H1 (cell line): ENCODE measurements at regions not wholly inside any gene's neighbourhood (a gene's known extent, or its start where the extent isn't known, plus 50 kb on each side); places are given as distances from the start of the nearest gene placed in this dataset.

ENCODE experiments used
- CTCF ChIA-PET: fragments of 300-600 bp; sonication (Branson Sonifier 250); formaldehyde crosslinking; loops from one replicate; lab custom pipeline; 2021; ENCODE audit not compliant: partially characterized antibody; lab: Charles Lee
- POLR2A ChIA-PET: fragments of 300-600 bp; sonication (Branson Sonifier 250); formaldehyde crosslinking; loops from one replicate; lab custom pipeline; 2021; ENCODE audit warnings: inconsistent platforms; ENCODE audit not compliant: partially characterized antibody; lab: Charles Lee
- DNase-seq, 2 experiments: peaks; one replicate each; pipeline versions ENCODE4 v3.0.0 to v3.0.0-alpha.2; 2010 to 2022; ENCODE audit warnings: low spot score in 2 of 2, low read depth in 1 of 2, mixed read lengths in 1 of 2
- FAIRE-seq: peaks from 2 replicates; lab custom pipeline; 2011; peaks lifted over from hg19 to GRCh38; lab: Jason Lieb, UNC
- H2AFZ ChIP-seq: 2 replicates; pipeline ENCODE4 v1.8.1; 2012; ENCODE audit warnings: low read length, inconsistent platforms
- H2AK5ac ChIP-seq: 2 replicates; pipeline ENCODE4 v1.6.1; 2013; ENCODE audit warnings: low read depth, low read length
- H2BK120ac ChIP-seq: replicated peaks from 2 replicates; pipeline ENCODE3; 2013; ENCODE audit warnings: low read depth, low read length, inconsistent platforms
- H2BK12ac ChIP-seq: 2 replicates; pipeline ENCODE4 v1.6.1; 2013; ENCODE audit warnings: low read depth, low read length
- H2BK15ac ChIP-seq: 2 replicates; pipeline ENCODE4 v1.6.1; 2013; ENCODE audit warnings: low read length
- H2BK20ac ChIP-seq: 2 replicates; pipeline ENCODE4 v1.6.1; 2013; ENCODE audit warnings: low read length
- H2BK5ac ChIP-seq: 2 replicates; pipeline ENCODE4 v1.6.1; 2013; ENCODE audit warnings: low read depth, low read length
- H3K14ac ChIP-seq: 2 replicates; pipeline ENCODE4 v1.6.1; 2013; ENCODE audit warnings: inconsistent platforms; ENCODE audit not compliant: insufficient read length
- H3K18ac ChIP-seq: 2 replicates; pipeline ENCODE4 v1.6.1; 2013; ENCODE audit warnings: low read length; ENCODE audit errors: extremely low read depth
- H3K23ac ChIP-seq: 2 replicates; pipeline ENCODE4 v1.6.1; 2013; ENCODE audit warnings: inconsistent platforms; ENCODE audit not compliant: insufficient read length
- H3K23me2 ChIP-seq: 2 replicates; pipeline ENCODE4 v1.6.1; 2013; ENCODE audit warnings: low read depth, low read length
- H3K27ac ChIP-seq: 2 replicates; pipeline ENCODE4 v1.6.1; 2011; ENCODE audit warnings: low read depth, low read length, inconsistent platforms
- H3K27me3 ChIP-seq, 4 experiments: replicated peaks in 1 of 4; 1 replicate in 1 of 4; 2 replicates in 3 of 4; pipeline versions ENCODE4 v1.6.1 to v1.8.1; 2011 to 2013; ENCODE audit warnings: low read length in 3 of 4, mild to moderate bottlenecking in 3 of 4, inconsistent platforms in 2 of 4, mixed read lengths in 2 of 4, moderate library complexity in 1 of 4; ENCODE audit not compliant: control insufficient read depth in 3 of 4, insufficient read depth in 3 of 4; ENCODE audit errors: extremely low read depth in 1 of 4
- H3K36me3 ChIP-seq, 4 experiments: 2 replicates each; pipeline versions ENCODE4 v1.6.1 to v1.8.1; 2011 to 2013; ENCODE audit warnings: mild to moderate bottlenecking in 4 of 4, low read length in 3 of 4, moderate library complexity in 2 of 4, control low read depth in 1 of 4, inconsistent platforms in 1 of 4; ENCODE audit not compliant: insufficient read depth in 4 of 4, control insufficient read depth in 2 of 4
- H3K4ac ChIP-seq: replicated peaks from 2 replicates; pipeline ENCODE3; 2013; ENCODE audit warnings: low read length, low read depth, mixed read lengths, inconsistent platforms; ENCODE audit not compliant: insufficient read length
- H3K4me1 ChIP-seq, 4 experiments: replicated peaks in 1 of 4; 1 replicate in 1 of 4; 2 replicates in 3 of 4; pipeline versions ENCODE4 v1.6.1 to v1.8.1; 2011 to 2013; ENCODE audit warnings: low read length in 3 of 4, inconsistent platforms in 2 of 4, mixed read lengths in 1 of 4; ENCODE audit not compliant: insufficient read depth in 4 of 4, control insufficient read depth in 3 of 4
- H3K4me2 ChIP-seq, 2 experiments: 2 replicates each; pipeline versions ENCODE4 v1.6.1 to v1.8.1; 2011 to 2013; ENCODE audit warnings: low read depth in 2 of 2, low read length in 2 of 2, control low read depth in 1 of 2, inconsistent platforms in 1 of 2, mild to moderate bottlenecking in 1 of 2; ENCODE audit not compliant: insufficient read depth in 1 of 2
- H3K4me3 ChIP-seq, 4 experiments: fragments of 200-600, 300-600 bp in 1 of 4; sonication (generic), shearing (Covaris generic), sonication (Bioruptor Twin) in 1 of 4; 2 replicates each; pipeline versions ENCODE4 v1.5.1 to v1.8.1; 2011 to 2016; ENCODE audit warnings: low read length in 4 of 4, low read depth in 3 of 4, control low read depth in 2 of 4, inconsistent platforms in 2 of 4, mild to moderate bottlenecking in 2 of 4, mixed read lengths in 1 of 4, moderate library complexity in 1 of 4; ENCODE audit not compliant: insufficient read depth in 2 of 4; ENCODE audit errors: extremely low read depth in 1 of 4
- H3K56ac ChIP-seq: replicated peaks from 2 replicates; pipeline ENCODE3; 2013; ENCODE audit warnings: low read depth, mild to moderate bottlenecking, mixed read lengths, low read length, inconsistent platforms; ENCODE audit not compliant: insufficient read length
- H3K79me1 ChIP-seq: 2 replicates; pipeline ENCODE4 v1.6.1; 2013; ENCODE audit warnings: low read depth, low read length, control low read depth
- H3K79me2 ChIP-seq, 2 experiments: 2 replicates each; pipeline versions ENCODE4 v1.6.1 to v1.8.1; 2012 to 2013; ENCODE audit warnings: low read length in 2 of 2, mild to moderate bottlenecking in 2 of 2, inconsistent platforms in 1 of 2; ENCODE audit not compliant: insufficient read depth in 2 of 2, control insufficient read depth in 1 of 2
- H3K9ac ChIP-seq, 4 experiments: replicated peaks in 1 of 4; 1 replicate in 1 of 4; 2 replicates in 3 of 4; pipeline versions ENCODE4 v1.6.1 to v1.8.1; 2011 to 2013; ENCODE audit warnings: low read depth in 3 of 4, low read length in 3 of 4, control low read depth in 2 of 4, mild to moderate bottlenecking in 2 of 4, moderate library complexity in 2 of 4, inconsistent platforms in 1 of 4; ENCODE audit errors: extremely low read depth in 1 of 4
- H3K9me3 ChIP-seq, 2 experiments: 2 replicates each; pipeline versions ENCODE4 v1.6.1 to v1.8.1; 2012 to 2013; ENCODE audit warnings: mild to moderate bottlenecking in 2 of 2, moderate library complexity in 2 of 2, control low read depth in 1 of 2, inconsistent platforms in 1 of 2, low read depth in 1 of 2, low read length in 1 of 2, mixed read lengths in 1 of 2; ENCODE audit not compliant: insufficient read depth in 2 of 2
- H4K20me1 ChIP-seq, 2 experiments: replicated peaks in 1 of 2; 2 replicates each; pipeline versions ENCODE3 to v1.8.1; 2011 to 2013; ENCODE audit warnings: inconsistent platforms in 2 of 2, low read length in 2 of 2, mild to moderate bottlenecking in 1 of 2; ENCODE audit not compliant: insufficient read depth in 2 of 2, control insufficient read depth in 1 of 2
- H4K5ac ChIP-seq: 2 replicates; pipeline ENCODE4 v1.6.1; 2013; ENCODE audit warnings: low read length, low read depth, mixed read lengths, inconsistent platforms; ENCODE audit not compliant: insufficient read length
- H4K8ac ChIP-seq: 2 replicates; pipeline ENCODE4 v1.8.0; 2013; ENCODE audit warnings: mild to moderate bottlenecking, moderate library complexity, low read length, inconsistent platforms; ENCODE audit not compliant: insufficient read depth; ENCODE audit errors: extremely low read depth
- H4K91ac ChIP-seq: replicated peaks from 2 replicates; pipeline ENCODE3; 2013; ENCODE audit warnings: low read length, mixed read lengths, inconsistent platforms; ENCODE audit not compliant: insufficient read length
- ASH2L ChIP-seq: fragments of 200-600, 300-600 bp; sonication (generic); IDR thresholded peaks from one replicate; pipeline ENCODE4 v1.7.1; 2017; ENCODE audit warnings: low read length
- CREB1 ChIP-seq: IDR thresholded peaks from 2 replicates; pipeline ENCODE4 v1.6.1; 2012; ENCODE audit warnings: inconsistent platforms
- EZH2 ChIP-seq: fragments of 200-600 bp; sonication (generic); IDR thresholded peaks from 2 replicates; pipeline ENCODE4 v1.7.1; 2012; ENCODE audit warnings: low read depth, mild to moderate bottlenecking, moderate library complexity, low read length, inconsistent platforms; ENCODE audit not compliant: severe bottlenecking
- JUN ChIP-seq: IDR thresholded peaks from 2 replicates; pipeline ENCODE4 v1.6.1; 2011; ENCODE audit warnings: low read depth, mild to moderate bottlenecking, improper control_type of control experiment, low read length
- MAFK ChIP-seq: IDR thresholded peaks from 2 replicates; pipeline ENCODE4 v1.6.1; 2012; ENCODE audit warnings: low read depth, mild to moderate bottlenecking, improper control_type of control experiment, low read length
- POLR2AphosphoS5 ChIP-seq: IDR thresholded peaks from 2 replicates; pipeline ENCODE4 v1.6.1; 2011; ENCODE audit warnings: low read depth, low read length
- POU5F1 ChIP-seq: IDR thresholded peaks from 2 replicates; pipeline ENCODE4 v1.6.1; 2011; ENCODE audit warnings: low read depth, mild to moderate bottlenecking, low read length, moderate library complexity
- RAD21 ChIP-seq, 2 experiments: IDR thresholded peaks in 1 of 2; conservative IDR thresholded peaks in 1 of 2; 2 replicates each; pipeline ENCODE4 v1.6.1; 2011; ENCODE audit warnings: low read depth in 2 of 2, low read length in 2 of 2, improper control_type of control experiment in 1 of 2, inconsistent platforms in 1 of 2, mild to moderate bottlenecking in 1 of 2, moderate library complexity in 1 of 2
- SAP30 ChIP-seq: fragments of 300-600 bp; sonication (generic); IDR thresholded peaks from 2 replicates; pipeline ENCODE4 v1.7.1; 2012; ENCODE audit warnings: low read length, moderate library complexity, mild to moderate bottlenecking, inconsistent platforms; ENCODE audit not compliant: insufficient read depth, insufficient replicate concordance
- SIN3A ChIP-seq, 2 experiments: IDR thresholded peaks in 1 of 2; conservative IDR thresholded peaks in 1 of 2; 2 replicates each; pipeline ENCODE4 v1.6.1; 2011 to 2012; ENCODE audit warnings: low read length in 2 of 2, improper control_type of control experiment in 1 of 2, low read depth in 1 of 2, mild to moderate bottlenecking in 1 of 2
- SRF ChIP-seq: IDR thresholded peaks from 2 replicates; pipeline ENCODE4 v1.6.1; 2011; ENCODE audit warnings: mild to moderate bottlenecking, low read depth, low read length, moderate library complexity
- WGBS, 2 experiments: shearing (Covaris generic) in 1 of 2; methylation state at CpG; one replicate each; pipeline versions ENCODE4 v1.1.6 to v1.1.7; 2013 to 2015; ENCODE audit warnings: low lambda C conversion rate in 2 of 2, mixed read lengths in 2 of 2, inconsistent platforms in 1 of 2, low coverage in 1 of 2, missing lambda C conversion rate in 1 of 2; ENCODE audit not compliant: insufficient replicate concordance in 2 of 2, insufficient coverage in 1 of 2, insufficient read length in 1 of 2; ENCODE audit errors: extremely low coverage in 1 of 2, missing lambda C conversion rate in 1 of 2; 5-methylcytosine and 5-hydroxymethylcytosine counted together
- TF ChIP-seq, protein P1 (sequence below): IDR thresholded peaks from 2 replicates; pipeline ENCODE4 v1.6.1; 2012; ENCODE audit warnings: low read length, inconsistent platforms

DNA sequence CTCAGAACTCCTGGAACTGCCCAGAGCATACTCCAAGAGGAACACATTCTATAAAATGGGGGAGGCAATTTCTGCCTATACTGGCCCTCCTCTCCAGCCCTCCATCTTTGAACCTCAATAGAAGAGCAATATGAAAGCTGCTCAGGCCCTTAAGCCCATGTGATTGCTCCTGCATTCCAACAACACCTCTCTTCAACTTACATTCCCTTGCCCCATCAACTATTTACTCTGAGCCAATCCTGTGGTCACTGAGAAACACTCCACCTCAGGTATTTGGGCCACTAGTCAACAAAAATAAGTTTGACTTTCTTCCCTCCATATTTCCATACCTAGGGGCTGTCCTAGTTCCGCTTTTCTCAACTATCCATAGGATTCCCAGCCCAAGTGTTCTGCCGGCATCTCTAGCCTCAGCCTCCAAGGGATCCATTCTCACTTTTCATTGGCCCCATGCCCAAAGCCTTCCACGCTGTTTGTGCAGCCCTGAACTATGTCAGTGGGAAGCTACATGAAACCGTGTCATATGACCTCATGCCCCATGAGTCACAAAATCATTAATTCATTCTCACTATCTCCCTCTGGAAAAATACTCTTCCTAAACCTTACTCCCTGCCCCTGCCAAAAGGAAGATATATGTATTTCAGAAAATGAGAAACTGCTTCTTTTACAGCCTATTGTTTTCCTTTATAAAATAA is 61.6 kb downstream of the GJD2 start:
- H3K36me3 ChIP-seq = no peaks in the 10 kb centered on the region
- H3K4me2 ChIP-seq = no peak overlapping the region
- no peaks in the 10 kb centered on the region for H3K23me2 ChIP-seq
- H2BK20ac ChIP-seq = no peak overlapping the region
- H3K18ac ChIP-seq = no peak overlapping the region
- H3K4ac ChIP-seq = no peak overlapping the region
- H3K27me3 ChIP-seq = no peaks in the 10 kb centered on the region
- H2AK5ac ChIP-seq = no peak overlapping the region
- no peak overlapping the region for H3K9ac ChIP-seq
- no peak overlapping the region for H3K56ac ChIP-seq
- no peak overlapping the region for H2AFZ ChIP-seq
- ChIA-PET POLR2A (no interaction called here), CTCF (no interaction called here)
- FAIRE-seq (no peak), DNase-seq (no peak)
- no peak overlapping the region for H2BK15ac ChIP-seq
- no peaks in the 10 kb centered on the region for H3K9me3 ChIP-seq
- no peak overlapping the region for H2BK12ac ChIP-seq
- no peak overlapping the region for H2BK120ac ChIP-seq
- peaks cover 0 to 3% (median 0%) of the 10 kb centered on the region in 4 experiments; a peak in 1 of 7 replicates for H3K4me1 ChIP-seq
- H3K79me2 ChIP-seq = no peaks in the 10 kb centered on the region
- no peaks in the 10 kb centered on the region for H4K20me1 ChIP-seq
- no peak overlapping the region for H3K4me3 ChIP-seq
- H3K79me1 ChIP-seq = no peaks in the 10 kb centered on the region
- no peak overlapping the region for H3K14ac ChIP-seq
- H2BK5ac ChIP-seq = no peak overlapping the region
- no peak overlapping the region; the same call in 1 of the 2 replicates for H4K8ac ChIP-seq
- H4K5ac ChIP-seq = no peak overlapping the region
- no peak overlapping the region for H3K23ac ChIP-seq
- H4K91ac ChIP-seq = no peak overlapping the region
- WGBS, 2 experiments = 88% methylated on average over 4 of the region's 4 CpGs; no CpG with 5 or more reads in 1 of the 2 experiments
- no peak overlapping the region for H3K27ac ChIP-seq
- no peak for TF ChIP-seq SAP30
- TF ChIP-seq, protein P1, sequence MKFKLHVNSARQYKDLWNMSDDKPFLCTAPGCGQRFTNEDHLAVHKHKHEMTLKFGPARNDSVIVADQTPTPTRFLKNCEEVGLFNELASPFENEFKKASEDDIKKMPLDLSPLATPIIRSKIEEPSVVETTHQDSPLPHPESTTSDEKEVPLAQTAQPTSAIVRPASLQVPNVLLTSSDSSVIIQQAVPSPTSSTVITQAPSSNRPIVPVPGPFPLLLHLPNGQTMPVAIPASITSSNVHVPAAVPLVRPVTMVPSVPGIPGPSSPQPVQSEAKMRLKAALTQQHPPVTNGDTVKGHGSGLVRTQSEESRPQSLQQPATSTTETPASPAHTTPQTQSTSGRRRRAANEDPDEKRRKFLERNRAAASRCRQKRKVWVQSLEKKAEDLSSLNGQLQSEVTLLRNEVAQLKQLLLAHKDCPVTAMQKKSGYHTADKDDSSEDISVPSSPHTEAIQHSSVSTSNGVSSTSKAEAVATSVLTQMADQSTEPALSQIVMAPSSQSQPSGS = no peak
- TF ChIP-seq EZH2 = no peak
- no peak for TF ChIP-seq SIN3A (conservative IDR thresholded peaks at IDR 0.05 in 1 of 2, IDR thresholded peaks at IDR 0.05 in 1 of 2; ENCODE audit: low read depth in 1 of 2, low read length in 2 of 2)
- TF ChIP-seq JUN = no peak
- no peak for TF ChIP-seq POU5F1
- TF ChIP-seq CREB1 = no peak
- no peak for TF ChIP-seq SRF
- TF ChIP-seq MAFK = no peak
- no peak for TF ChIP-seq RAD21 (IDR thresholded peaks at IDR 0.05 in 1 of 2, conservative IDR thresholded peaks at IDR 0.05 in 1 of 2; ENCODE audit: low read depth in 2 of 2, low read length in 2 of 2)
- TF ChIP-seq POLR2AphosphoS5 = no peak
- TF ChIP-seq ASH2L = no peak
